HG03342 (cell line): ENCODE measurements at regions not wholly inside any gene's neighbourhood (a gene's known extent, or its start where the extent isn't known, plus 50 kb on each side); places are given as distances from the start of the nearest gene placed in this dataset.
"Not testable (repeated sequence)": the region's sequence is repeated elsewhere in the genome, so short reads cannot be mapped to it uniquely, and the experiment has no call there.

Experiments used
- ATAC-seq: cut with Tn5 transposase; IDR thresholded peaks from one replicate; pipeline ENCODE4 v1.9.1; 2021; ENCODE audit warnings: mild to moderate bottlenecking, moderate library complexity; ENCODE audit not compliant: unreplicated experiment

- not testable (repeated sequence) for ATAC-seq
Observed at GRCh38 chr1:200284236-200284635, 125.6 kb downstream of the ZNF281 start.

DNA sequence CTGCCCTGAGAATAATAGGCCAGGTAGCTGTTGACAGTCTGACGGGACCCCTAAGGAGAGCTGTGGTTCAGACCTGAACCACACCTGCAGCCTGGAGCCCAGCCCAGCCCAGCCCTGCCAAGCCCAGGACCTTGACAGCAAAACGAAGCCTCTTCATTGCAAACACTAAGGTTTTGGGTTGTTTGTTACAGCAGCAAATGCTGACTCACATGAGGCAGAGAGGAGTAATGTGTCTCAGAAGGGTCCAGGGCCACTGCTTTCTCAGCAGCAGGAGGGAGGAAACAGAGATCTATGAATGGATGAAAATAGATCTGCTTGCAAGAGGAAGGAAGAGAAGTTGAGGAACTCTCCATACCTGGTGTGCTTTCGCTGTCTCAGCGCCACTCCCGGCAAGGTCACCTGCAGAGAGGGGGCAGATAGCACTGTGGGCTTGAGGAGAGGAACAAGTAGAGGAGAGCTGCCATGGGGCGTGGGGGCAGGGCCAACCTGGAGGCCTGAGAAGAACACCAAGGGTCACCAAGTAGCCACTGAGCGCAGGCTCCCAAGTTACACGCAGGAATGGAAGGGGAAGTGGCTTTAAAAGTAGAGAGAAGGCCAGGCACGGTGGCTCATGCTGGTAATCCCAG, 127.2 kb downstream of the ZNF281 start:
- no peak for ATAC-seq

GRCh38 chr1:200281201-200281835, 128.5 kb downstream of the ZNF281 start:
- no peak for ATAC-seq

- ATAC-seq: no peak
Observed at GRCh38 chr1:200279810-200280411, 129.9 kb downstream of the ZNF281 start.

DNA sequence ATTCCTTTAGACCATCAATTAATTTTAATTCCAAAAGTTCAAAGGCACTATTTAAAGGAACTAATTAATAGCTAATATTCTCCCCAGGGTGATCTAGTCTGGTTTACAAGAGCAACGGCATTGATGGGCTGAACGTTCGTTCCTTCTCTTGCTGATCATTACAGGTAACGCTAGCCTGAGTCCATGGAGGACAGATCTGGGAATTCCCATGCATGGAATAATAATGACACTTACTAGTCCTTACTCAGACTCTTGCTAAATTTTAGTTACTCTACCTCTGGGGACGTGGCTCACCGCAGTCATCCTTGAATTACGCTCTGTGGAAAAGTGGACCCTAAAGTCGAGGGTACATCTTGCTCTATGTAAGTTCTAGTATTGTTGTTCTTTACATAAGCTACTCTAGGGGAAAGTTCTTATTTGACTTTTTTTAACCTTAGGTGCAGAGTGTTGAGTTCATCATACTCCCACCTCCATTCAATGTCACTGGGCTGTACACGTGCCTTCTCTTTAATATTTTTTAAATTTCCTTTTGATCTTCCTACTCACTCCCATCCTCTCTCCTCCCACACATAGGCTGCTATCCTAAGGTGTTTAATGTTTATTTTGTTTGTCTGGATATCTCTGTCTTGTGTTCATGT, 133.9 kb downstream of the ZNF281 start:
- no peak for ATAC-seq

DNA sequence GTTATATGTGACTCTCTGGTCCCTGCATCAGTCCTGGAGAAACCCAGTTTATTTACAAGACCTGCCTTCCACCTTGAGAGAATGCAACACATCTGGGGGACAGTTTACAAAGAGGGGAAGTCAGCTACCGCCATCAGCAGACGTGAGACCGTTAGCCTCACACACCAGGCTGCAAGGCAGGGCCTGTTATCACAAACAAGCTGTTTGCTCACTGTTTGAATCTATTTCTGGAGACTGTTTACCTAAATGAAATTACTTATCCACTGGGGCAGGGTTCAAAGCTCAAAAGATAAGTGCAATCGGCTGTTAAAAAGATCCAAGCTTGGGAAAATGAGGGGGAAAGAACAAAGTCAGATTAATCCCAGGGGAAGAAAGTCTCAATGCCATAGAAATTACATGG, 134.4 kb downstream of the ZNF281 start:
- ATAC-seq: no peak

GRCh38 chr1:200274116-200274515, 135.7 kb downstream of the ZNF281 start:
- no peak for ATAC-seq

- ATAC-seq: no peak
Observed at GRCh38 chr1:200272481-200273068, 137.3 kb downstream of the ZNF281 start.

- no peak for ATAC-seq
Observed at GRCh38 chr1:200269256-200269655, 140.6 kb downstream of the ZNF281 start.

DNA sequence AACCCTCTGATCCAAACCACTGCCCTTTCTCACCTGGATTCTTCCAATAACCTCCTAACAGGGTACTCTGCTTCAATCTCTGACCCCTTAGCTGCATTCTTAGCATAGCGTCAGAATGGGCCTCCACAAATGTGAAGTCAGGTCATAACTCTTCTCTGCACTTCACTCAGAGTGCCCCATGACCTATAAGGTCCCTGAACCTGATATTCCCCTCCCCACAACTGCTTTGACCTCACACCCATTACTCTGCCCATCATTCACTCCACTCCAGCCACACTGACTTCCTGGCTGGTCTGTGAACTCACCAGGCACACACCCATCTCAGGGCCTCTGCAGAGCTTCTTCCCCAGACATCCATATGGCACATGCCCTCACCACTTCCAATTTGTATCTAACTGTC, 141.9 kb downstream of the ZNF281 start:
- no peak for ATAC-seq

DNA sequence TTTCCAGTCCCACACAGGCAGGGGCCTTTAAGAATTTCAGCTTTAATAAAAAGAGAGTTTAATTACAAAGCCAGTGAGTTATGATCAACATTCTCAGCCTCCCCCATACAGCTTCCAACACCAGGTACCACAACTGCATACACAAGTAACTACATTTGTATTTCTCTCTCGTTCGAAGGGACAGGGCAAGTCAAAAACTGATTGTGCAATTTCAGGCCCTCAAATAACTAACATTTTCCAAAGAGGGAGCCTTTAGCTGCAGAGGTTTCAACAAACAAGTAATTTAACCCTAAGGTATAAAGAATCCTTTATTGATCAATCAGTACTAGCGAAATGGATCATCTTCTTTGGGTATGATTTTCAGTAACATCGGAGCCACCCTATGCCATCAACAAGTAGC, 142.4 kb downstream of the ZNF281 start:
- no peak for ATAC-seq

- ATAC-seq: no peak
Observed at GRCh38 chr1:200266871-200267270, 143.0 kb downstream of the ZNF281 start.

DNA sequence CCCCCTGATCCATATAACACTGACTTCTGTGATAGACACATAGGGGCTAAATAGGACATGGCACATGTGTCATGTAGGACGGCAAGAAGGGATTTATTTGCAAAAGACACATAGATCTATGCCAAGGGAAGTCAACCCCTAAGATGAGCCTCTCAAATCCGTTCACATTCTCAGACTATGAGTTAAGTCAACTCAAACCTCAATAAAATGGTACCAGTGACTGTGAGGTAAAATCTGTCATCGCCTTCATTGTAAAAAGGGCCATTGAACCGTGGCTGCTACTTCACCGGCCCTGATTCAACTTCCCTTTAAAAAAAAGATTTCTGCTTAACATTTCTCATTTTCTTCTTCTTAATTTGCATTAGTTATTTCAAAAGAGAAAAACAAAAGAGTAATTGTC, 144.0 kb downstream of the ZNF281 start:
- no peak for ATAC-seq

GRCh38 chr1:200265104-200265503, 144.7 kb downstream of the ZNF281 start:
- no peak for ATAC-seq

- no peak for ATAC-seq
Observed at GRCh38 chr1:200263203-200263602, 146.6 kb downstream of the ZNF281 start.

DNA sequence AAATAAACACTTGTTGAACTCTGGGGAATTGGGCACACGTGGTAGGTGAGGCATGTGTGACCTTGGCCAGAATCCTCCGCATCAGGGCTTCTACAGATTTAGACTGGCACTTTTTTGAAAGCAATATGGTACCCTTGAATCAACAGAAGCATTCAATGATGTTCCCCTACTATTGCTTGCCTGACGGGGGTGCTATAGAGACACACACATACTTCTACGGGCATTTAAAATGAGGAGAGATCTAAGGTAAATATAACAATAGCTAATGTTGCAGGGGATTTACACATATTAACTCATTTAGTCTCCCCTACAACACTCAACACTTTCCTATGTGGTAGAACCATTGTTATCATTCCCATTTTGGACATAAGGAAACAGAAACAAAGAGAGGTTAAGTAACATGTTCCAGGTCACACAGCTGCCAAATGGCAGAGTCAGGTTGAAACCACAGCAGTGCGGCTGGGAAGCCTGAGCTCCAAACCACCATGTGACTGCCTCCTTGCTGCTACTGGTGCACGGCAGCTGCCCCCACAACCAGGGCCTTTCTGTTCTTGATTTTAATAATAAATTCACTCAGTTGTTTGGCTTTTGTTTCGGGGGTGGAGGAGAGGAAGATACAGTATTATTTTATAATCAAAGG, 147.4 kb downstream of the ZNF281 start:
- ATAC-seq: peak; percentile 79

DNA sequence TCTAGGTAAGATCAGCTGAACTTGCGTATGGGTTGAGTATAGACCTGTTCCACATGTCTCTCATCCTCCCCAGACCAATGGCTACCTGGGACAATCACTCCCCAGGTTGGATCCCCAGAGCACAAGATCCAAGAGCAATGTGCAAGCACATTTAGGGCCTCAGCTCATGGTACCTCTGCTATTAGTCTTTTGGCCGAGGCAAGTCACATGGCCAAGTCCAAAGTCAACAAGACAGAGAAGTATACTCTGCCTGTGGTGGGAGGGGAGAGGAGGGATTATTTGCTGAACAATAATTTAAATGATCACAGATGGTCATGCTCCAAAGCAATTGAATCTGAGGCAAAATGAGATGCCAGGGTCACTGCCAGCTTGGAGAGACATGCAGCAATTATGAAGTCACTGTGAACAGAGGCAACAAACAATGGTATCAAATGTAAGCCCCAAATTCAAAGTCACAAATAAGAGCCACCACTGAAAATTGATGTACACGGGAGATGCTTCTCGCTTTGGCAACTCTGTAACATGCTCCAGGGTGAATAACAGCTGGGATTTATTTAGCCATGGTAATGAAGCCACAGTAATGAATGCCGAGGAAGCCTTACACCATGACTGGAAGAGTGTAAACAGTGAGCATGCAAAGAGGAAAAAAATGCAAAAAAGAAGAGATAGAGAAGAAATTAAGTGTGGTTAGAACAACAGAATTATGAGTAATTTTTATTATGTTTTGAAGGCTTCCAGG, 149.1 kb downstream of the ZNF281 start:
- no peak for ATAC-seq

DNA sequence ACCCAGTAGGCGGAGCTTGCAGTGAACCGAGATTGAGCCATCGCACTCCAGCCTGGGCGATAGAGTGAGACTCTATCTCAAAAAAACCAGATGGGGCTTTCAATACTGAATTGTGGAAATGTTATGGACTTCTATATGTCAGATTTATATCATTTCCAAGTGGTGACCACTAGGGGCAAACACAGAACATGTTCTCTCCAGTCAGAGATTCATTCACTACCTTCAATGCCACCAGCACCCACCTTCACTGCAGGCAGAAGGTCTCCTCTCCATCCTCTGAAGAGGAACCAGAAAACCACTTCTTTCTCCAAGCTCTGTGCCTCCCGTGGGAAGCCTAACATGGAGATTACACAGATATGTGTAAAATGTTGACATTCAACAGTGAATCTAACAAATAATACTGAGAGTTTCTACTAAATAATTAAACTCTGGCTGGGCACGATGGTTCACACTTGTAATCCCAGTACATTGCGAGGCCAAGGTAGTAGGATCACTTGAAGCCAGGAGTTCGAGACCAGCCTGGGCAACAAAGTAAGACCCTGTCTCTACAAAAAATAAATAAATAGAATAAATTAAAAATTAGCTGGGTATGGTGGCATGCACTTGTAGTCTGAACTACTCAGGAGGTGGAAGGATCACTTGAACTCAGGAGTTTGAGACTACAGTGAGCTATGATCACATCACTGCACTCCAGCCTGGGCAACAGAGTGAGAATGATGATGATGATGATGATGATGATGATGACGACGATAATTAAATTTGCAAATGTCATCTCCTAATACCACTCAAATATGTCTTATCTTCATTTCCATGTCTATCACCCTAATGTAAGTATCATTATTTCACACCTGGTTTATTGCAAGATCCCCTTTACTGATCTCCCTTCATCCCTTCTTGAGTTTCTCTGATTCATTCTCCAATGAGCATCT, 151.1 kb downstream of the ZNF281 start:
- ATAC-seq: peak; percentile 59

DNA sequence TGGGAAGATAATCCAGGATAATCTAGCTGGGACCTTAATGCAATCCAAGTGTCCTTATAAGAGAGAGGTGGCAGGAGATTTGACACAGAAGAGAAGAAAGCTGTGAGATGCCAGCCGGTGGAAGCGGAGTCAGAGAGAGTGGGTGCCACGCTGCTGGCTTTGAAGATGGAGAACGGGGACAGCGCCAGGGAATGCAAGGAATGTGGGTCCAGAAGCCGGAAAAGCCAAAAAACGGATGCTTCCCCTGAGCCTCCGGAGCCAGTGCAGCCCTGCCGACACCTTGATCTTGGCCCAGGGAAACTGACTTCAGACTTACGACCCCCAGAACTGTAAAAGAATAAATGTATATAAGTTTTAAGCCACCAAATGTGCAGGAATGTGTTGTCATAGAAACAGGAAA, 152.6 kb downstream of the ZNF281 start:
- no peak for ATAC-seq
